ENCODE measurements at regions not wholly inside any gene's neighbourhood (a gene's known extent, or its start where the extent isn't known, plus 50 kb on each side); places are given as distances from the start of the nearest gene placed in this dataset.
"Not testable (repeated sequence)": the region's sequence is repeated elsewhere in the genome, so short reads cannot be mapped to it uniquely, and the experiment has no call there.

DNA sequence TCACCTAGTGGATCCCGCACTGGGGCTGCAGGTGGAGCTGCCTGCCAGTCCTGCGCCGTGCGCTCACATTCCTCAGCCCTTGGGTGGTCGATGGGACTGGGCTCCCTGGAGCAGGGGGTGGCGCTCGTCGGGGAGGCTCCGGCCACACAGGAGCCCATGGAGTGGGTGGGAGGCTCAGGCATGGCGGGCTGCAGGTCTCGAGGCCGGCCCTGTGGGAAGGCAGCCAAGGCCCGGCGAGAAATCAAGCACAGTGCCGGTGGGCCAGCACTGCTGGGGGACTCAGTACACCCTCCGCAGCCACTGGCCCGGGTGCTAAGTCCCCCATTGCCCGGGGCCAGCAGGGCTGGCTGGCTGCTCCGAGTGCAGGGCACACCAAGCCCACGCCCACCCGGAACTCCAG lies 1708.6 kb downstream of the OLFM4 start:
- DNase-seq: not testable (repeated sequence)

DNA sequence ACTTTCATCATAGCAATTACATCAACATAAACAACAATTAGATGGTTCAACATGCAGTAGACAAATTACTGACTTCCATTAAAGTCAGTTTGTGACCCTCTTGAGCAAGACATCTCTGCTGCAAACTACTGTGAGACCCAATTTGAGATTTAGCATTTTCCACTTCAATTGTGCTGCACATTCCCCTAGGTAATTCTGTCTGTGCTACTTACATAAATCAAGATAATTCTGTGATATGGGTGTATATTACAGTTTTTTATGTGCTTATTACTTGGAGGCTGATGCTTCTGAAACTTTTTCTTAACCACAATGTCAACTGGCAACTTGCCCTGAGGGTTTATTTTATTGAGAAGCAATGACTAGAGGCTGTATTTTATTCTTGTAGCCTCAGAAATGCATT lies 1714.4 kb downstream of the OLFM4 start:
- DNase-seq: no peak

DNA sequence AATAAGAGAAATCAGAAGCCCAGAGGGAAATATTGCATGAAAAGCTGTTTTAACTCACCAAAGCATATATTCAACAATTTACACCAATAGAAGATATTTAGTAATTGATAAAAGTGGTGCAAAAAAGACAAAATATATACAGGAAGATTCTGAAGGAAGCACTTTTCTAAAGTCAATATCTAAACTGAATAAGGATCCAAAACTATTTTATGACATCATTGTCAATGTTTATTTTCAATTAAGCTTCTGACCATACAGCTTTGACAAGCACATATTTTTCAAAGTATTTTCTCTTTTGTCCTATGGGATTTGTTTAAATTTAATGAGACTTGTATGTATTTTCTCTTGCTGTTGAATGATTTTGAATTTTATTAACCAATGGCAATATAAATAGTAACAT lies 1716.1 kb downstream of the OLFM4 start:
- DNase-seq: no peak

DNA sequence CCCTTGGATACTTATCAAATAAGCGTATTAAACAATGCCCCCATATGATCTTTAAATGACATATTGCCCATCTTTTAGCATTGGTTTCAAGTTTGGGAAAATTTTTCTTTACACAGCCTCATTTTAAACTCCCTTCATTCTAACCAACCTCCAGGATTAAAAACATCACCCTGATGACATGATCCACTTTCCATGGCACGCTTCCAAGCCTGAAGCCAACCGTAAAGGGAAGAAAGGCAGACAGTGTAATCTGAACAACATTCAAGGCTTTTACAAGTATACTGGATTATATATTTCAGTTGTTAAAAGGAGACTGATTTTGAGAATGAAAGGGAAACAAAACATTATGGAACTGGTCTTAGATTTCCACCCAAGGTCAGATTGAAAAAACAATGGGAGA lies 1721.9 kb downstream of the OLFM4 start:
- DNase-seq: peak; percentile 62

DNA sequence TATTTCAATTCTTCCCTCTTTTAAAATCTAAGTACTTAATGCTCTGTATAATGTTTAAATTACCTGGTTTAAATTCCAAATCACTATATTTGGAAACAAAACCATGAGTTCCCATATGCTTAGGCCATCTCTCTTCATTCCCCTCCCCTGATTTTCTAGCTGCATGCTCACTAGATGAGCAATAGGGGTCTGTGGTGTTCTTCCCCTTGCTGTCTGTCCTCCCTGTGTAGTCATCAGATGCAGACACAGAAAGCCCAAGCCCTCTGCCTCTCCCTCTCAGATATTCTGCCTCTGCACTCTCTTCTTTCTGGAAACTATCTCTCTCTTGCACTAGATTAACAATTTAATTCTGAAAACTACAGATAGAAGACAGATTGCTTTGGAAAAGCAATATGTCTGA lies 1730.2 kb downstream of the OLFM4 start:
- DNase-seq: no peak

DNA sequence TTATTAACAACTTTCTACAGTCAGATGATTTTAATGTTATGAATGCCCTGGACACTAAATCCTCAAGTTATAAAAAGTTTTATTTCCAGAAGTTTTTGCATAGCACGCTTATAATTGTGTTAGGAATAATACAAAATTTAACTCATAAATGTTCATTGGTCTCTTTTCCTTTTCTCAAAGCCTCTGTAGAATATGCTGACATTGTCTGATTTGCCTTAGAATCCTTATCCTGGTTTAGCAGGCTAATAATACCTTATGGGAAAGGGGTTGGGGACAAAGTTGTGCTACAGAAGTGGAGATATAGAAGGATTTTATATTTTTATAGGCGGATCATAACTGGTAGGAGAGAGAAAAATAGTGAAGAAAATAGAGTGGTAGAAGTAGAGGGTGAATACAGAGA lies 1739.6 kb downstream of the OLFM4 start:
- no peak for DNase-seq

DNA sequence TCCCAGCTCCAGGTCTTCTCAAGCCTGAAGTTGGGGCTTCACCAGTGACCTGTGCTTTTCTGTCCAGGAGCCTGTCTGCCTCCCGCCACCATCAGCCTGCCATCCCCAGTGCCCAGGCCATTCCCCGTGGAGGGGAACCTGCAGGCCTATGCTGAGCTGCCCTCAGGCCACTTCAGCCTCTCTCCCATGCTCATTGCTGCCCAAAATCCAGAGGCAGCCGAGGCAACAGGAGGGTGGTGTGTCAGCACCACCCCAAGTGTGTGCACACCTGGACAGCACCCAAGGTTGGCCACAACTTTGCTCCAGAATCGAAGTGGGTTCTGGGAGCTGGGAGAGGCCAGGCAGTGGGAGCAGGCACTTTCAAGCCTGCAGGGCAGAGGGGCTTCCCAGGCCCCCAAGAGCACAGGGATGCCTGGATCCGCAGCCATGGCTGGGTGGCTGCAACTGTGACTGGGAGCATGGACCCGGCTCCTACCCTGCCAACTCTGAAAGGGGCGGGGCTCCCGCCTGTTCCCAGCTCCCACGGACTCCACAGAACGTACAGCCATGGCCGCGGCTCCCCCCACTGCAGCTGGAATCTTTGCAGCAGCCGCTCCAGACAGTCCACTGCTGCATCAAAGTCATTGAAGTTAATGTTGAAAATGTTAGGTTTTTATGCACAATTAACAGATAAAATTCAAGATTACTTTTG lies 1747.0 kb downstream of the OLFM4 start:
- no peak for DNase-seq

DNA sequence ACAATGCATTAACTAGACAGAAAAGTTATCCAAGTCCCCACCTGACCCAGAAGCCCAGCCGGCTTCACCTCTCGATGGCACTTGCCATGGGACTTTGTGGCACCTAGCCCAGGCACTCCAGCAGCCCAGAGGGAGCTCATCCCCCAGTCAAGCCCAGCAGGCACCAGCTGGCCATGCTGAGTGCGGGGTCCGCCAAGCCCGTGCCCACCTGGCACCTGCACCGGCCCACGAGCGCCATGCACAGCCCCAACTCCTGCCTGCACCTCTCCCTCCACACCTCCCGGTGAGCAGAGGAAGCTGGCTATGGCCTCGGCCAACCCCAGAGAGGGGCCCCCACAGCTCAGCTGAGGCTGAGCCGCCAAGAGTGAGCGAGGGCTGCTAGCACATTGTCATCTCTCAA lies 1759.1 kb downstream of the OLFM4 start:
- DNase-seq: no peak

DNA sequence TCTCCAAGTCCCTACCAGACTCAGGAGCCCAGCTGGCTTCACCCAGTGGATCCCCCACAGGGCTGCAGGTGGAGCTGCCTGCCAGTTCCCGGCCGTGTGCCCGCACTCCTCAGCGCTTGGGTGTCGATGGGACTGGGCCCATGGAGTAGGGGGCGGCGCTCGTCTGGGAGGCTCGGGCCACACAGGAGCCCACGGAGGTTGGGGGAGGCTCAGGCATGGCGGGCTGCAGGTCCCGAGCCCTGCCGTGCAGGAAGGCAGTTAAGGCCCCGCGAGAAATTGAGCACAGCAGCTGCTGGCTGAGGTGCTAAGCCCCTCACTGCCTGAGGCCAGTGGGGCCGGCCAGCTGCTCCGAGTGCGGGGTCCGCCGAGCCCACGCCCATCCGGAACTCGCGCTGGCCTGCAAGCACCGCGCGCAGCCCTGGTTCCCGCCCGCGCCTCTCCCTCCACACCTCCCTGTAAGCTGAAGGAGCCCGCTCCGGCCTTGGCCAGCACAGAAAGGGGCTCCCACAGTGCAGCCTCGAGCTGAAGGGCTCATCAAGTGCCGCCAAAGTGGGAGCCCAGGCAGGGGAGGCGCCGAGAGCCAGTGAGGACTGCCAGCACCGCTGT lies 1771.1 kb downstream of the OLFM4 start:
- DNase-seq: no peak

DNA sequence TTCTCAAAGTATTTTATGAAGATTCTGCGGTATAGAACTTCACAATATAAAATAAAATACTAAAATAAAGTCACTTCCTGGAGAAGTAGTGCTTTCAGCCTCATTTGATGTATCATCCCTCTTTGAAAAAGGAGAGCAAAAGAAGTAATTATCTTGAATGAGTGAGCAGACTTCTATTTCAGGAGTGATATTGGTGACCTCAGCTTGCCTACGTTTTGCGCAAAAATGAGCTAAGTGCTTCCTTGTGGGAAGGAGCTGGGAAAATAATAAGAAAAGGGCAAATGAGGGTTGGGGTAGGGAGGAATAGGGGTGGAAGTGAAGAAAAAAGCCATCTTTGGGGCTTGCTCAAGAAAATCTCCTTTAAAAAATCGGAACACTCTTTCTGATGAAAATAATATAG lies 1773.6 kb downstream of the OLFM4 start:
- DNase-seq: no peak

DNA sequence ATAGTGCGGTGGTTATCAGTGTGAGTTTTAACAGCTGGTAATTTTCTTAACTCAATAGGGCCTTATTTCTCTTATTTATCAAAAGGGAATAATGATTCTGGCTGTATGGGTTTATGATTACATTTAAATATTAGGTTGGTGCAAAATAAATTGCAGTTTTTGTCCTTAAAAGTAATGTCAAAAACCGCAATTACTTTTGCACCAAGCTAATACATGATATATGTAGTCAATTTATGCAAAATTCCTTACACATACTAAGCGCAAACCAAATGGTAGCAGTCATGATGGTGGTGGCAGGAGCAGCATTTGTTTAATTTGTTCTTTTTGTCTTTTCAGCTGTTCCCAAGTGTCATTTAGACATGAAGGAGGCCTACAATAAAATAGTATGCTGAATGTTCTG lies 1777.1 kb downstream of the OLFM4 start:
- no peak for DNase-seq

DNA sequence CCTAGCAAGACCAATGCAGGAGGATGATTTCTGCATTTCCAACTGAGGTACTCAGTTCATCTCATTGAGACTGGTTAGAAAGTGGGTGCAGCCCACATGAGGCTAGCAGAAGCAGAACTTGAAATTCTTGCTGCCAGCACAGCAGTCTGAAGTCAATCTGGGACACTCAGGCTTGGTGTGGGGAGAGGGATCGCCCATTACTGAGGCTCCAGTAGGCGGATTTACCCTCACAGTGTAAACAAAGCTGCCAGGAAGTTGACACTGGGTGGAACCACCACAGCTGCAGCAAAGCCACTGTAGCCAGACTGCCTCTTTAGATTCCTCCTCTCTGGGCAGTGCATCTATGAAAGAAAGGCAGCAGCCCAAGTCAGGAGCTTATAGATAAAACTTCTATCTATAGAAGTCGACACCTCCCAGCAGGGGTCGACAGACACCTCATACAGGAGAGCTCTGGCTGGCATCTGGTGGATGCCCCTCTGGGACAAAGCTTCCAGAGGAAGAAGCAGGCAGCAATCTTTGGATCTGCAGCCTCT lies 1793.4 kb downstream of the OLFM4 start:
- not testable (repeated sequence) for DNase-seq

DNA sequence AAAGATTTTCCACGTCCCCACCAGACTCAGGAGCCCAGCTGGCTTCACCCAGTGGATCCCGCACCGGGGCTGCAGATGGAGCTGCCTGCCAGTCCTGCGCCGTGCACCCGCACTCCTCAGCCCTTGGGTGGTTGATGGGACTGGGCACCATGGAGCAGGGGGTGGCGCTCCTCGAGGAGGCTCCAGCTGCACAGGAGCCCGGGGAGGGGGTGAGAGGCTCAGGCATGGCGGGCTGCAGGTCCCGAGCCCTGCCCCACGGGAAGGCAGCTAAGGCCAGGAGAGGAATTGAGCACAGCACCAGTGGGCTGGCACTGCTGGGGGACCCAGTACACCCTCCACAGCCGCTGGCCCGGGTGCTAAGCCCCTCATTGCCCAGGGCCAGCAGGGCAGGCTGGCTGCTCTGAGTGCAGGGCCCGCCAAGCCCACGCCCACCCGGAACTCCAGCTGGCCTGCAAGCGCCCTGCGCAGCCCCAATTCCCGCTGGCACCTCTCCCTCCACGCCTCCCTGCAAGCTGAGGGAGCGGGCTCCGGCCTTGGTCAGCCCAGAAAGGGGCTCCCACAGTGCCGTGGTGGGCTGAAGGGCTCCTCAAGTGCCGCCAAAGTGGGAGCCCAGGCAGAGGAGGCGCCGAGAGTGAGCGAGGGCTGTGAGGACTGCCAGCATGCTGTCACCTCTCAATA lies 1800.9 kb downstream of the OLFM4 start:
- not testable (repeated sequence) for DNase-seq

DNA sequence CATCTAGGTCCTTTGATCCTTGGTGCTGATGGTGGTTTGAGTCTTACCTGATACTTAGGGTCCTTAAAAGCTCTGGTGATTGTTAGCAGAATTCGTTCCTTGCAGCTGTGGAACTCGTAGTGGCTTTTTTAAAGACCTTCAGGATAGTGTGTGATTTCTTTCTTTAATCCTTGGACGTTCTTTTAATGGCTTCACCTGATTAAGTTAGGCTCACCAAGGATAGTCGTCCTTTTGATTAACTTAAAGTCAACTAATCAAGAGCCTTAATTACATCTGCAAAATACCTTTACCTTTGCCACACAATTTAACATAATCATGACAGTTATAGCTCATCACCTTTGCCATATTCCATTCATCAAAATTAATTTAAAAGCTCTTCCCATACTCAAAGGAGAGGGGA lies 1807.7 kb downstream of the OLFM4 start:
- no peak for DNase-seq

DNA sequence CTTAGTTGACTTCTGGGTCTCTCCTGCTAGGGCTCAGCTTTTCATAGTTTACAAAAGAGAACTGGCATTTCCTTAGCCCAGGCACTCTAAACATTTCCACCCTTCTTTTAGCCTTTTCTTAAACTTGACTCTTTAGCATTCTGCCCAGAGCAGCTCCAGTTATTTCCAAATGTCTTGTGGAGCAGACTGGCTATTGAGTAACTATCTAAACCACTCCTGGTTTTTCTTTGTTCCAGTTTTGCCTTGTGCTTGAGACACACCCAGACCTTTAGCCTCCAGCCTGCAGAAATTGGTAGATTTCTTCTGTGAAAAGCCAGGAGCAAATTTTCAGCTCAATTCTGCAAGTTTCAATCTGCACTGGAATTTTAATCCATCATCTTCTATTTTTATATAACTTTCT lies 1813.1 kb downstream of the OLFM4 start:
- DNase-seq: no peak

DNA sequence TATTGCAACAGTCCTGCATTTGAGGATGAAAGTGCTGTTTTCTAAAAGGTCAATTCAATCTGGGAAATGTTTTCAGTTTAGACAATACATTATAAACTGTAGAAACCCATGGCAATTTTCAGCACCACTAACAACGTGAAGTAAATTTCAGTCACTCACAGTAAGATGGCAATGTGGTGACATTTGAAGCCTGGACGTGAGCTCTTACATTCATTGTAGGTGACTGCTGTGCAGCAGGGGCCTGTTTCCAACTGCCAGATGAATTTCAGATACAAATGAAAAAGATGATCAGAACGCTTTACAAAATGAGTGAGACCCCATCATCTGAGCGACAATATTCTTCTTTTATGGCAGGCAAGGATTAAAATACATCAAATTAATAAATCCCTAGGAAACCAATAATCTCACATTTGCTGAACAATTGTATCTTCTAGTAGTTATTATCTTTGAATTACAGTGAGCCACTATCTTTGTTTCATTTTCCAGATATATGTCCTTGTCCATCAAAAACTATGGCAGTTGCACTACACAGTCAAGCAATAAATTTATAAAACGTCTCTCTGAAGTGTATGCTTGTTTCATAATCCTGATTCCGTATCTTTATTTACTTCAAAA lies 1816.8 kb downstream of the OLFM4 start:
- DNase-seq: no peak

DNA sequence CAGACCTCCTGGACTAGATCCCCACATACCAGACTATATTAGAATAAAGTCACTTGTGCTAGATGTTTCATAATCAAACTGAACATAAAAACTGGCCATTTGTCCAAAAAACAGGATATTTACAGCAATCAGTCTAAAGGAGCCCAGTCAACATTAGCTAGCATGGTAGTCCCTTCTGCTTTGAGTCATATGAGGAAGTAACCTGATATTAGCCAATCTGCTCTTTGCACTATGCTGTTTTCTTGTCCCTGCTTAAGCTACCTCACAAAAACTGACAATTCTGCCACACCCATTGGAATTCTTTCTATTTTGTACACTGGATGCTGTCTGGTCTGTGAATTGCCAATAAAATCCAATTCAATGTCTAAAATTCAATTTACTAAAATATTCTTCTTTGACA lies 1824.2 kb downstream of the OLFM4 start:
- DNase-seq: peak; percentile 18

DNA sequence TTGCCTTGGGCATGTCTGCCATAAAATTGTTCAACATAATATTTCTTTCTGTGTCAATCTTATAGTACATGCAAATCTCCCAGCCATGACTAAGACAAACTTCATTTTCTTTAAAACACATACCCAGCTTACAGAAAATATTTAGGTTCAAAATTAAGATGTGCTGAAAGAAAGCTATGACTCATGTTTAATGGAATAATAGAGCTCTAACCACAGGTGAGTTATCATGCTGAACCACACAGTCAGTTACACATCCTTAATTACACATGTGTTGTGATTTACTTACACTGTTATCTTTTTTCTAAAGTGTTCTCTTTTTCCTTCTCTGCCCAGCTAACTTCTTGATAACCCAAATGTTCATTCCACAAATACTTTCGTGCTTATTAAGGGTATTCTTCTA lies 1831.2 kb downstream of the OLFM4 start:
- DNase-seq: no peak

DNA sequence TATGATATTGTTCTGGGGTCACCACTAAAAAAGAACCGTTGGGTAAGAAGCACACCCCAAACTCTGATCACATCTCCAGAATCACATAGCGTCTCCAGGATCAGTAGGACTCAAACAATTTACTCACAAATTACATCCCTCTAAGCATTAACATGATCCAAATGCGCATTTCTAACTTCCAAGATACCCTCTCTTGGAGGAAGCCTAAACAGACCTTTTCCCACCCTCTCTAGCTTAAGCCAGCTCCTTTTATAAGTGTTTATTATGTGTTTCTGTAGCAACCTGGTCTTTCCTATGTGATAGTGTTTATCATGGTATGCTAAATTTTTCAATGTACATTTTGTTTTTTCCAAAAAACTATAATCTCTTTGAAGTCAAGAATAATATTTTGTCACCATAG lies 1846.5 kb downstream of the OLFM4 start:
- DNase-seq: no peak

DNA sequence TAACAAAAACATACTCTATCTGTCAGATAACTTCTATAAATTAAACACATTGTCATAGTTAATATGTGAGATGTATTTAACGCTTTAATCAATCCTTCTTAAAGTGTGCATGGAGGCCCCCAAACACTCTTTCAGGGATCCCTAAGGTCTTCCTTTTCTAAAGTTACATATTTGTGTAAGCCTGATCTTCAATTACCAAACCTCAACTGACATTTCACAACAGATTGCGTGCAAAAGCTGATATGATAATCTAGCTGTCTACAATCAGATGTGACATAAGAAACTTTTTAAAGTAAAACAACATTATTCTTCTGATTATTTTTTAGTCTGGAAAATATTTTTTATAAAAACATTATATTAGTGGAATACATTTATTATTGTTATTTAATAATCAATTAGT lies 1850.4 kb downstream of the OLFM4 start:
- DNase-seq: no peak

DNA sequence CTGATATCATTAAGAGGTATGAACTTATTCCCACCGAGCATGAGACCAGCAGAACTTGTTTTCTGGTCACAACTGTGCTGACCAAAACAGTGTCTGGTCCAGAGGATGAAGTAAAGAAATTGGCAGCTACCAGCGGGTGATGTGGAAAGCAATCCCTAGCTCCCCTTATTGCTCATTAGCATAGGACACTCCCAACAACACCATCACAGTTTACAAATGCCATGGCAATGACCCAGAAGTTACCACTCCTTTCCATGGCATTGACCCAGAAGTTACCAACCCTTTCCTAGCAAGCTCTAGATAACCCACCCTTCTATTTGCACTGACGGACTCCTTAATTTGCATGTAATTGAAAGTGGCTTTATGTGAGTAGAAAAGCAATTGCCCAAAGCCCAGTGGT lies 1856.1 kb downstream of the OLFM4 start:
- no peak for DNase-seq

DNA sequence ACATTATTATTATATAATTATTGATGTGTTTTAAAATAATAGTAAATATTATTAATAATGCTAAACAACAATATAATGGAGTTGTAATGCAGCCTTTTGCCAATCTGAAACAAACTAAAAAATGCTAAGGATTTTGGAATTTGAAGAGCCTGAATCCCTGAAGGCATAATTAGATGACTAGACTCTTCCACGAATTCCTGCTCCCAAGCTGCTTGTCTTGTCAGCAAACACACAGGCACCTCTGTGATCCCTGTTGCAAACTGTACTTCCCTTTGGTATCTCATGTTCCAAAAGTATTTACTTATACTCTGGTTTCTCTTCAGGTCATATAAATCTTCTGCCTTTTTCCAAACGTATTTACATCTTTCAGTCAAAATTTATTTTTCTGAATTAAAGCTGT lies 1862.4 kb downstream of the OLFM4 start:
- no peak for DNase-seq

DNA sequence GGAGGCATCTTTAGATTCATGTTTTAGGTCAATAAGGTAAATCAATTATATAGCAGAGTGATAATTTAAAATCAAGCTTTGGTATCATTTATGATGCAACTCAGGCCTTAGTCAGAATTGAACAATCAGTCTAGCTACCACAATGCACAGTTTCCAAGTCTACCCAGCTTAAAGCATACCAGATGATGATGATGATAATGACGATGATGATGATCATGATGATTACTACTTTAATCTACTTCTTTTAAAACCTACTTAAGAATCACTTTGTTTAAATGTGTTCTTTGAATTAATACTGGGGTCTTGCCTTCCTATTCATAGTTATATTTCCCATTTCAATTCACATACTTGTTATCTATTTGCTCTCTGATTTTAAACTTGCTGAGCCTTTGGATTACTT lies 1872.7 kb downstream of the OLFM4 start:
- no peak for DNase-seq

DNA sequence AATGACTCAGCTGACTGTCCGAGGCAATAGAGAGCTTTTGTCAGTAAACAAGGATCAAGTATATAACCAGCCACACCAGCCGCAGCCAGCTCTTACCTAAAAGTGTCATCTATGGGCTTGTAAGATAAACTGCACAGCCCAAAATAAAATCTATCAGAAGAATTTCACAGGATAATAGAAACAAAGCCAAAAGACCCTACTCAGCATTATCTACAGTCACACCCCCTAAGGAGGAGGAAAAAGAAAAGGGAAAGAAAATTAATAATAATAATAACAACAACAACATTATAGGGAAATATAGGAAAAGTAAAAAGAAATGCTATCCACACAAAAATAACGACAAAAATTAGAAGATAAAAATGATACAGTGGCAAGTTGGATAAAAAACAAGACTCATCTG lies 1883.8 kb downstream of the OLFM4 start:
- no peak for DNase-seq
